GM23338 (cell line): ENCODE measurements at regions not wholly inside any gene's neighbourhood (a gene's known extent, or its start where the extent isn't known, plus 50 kb on each side); places are given as distances from the start of the nearest gene placed in this dataset.

Source experiments
- EZH2 ChIP-seq: fragments of 200-600 bp; sonication (generic); IDR thresholded peaks from one replicate; pipeline ENCODE4 v1.8.0; 2017; ENCODE audit warnings: antibody characterized with exemption, mild to moderate bottlenecking, low read depth; ENCODE audit not compliant: unreplicated experiment
- NANOG ChIP-seq: IDR thresholded peaks from 2 replicates; pipeline ENCODE4 v1.6.1; 2016; ENCODE audit warnings: antibody characterized with exemption, borderline replicate concordance
- POLR2AphosphoS5 ChIP-seq: IDR thresholded peaks from 2 replicates; pipeline ENCODE4 v1.6.1; 2016; ENCODE audit warnings: antibody characterized with exemption, low read depth
- TF ChIP-seq, protein P1 (sequence below): IDR thresholded peaks from one replicate; pipeline ENCODE4 v1.6.1; 2018; ENCODE audit warnings: antibody characterized with exemption; ENCODE audit not compliant: unreplicated experiment
- TF ChIP-seq, protein P2 (sequence below), 2 experiments: fragments of 200-600 bp in 1 of 2; sonication (generic) in 1 of 2; conservative IDR thresholded peaks; 2 replicates each; pipeline versions ENCODE4 v1.5.1 to v1.6.1; 2016 to 2017; ENCODE audit warnings: antibody characterized with exemption in 2 of 2, low read depth in 2 of 2, mild to moderate bottlenecking in 2 of 2, moderate library complexity in 1 of 2
- TF ChIP-seq, protein P3 (sequence below): IDR thresholded peaks from 2 replicates; pipeline ENCODE4 v1.6.1; 2016; ENCODE audit warnings: antibody characterized with exemption

DNA sequence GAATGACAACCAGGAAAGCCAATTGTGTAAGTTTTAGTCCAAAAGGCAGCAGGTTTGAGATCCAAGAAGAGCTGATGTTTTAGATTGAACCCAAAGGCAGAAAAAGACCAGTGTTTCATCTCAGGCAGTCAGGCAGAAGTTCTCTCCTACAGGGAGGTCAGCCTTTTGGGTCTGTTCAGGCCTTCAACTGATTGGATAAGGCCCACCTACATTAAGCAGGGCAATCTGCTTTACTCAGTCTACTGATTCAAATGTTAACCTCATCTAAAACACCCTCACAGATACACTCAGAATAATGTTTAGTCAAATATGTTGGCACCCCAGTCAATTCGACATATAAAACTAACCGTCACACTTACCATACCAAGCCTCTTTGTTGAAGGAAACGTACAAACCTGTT lies 134.2 kb upstream of the NEIL3 start:
- TF ChIP-seq, protein P1, sequence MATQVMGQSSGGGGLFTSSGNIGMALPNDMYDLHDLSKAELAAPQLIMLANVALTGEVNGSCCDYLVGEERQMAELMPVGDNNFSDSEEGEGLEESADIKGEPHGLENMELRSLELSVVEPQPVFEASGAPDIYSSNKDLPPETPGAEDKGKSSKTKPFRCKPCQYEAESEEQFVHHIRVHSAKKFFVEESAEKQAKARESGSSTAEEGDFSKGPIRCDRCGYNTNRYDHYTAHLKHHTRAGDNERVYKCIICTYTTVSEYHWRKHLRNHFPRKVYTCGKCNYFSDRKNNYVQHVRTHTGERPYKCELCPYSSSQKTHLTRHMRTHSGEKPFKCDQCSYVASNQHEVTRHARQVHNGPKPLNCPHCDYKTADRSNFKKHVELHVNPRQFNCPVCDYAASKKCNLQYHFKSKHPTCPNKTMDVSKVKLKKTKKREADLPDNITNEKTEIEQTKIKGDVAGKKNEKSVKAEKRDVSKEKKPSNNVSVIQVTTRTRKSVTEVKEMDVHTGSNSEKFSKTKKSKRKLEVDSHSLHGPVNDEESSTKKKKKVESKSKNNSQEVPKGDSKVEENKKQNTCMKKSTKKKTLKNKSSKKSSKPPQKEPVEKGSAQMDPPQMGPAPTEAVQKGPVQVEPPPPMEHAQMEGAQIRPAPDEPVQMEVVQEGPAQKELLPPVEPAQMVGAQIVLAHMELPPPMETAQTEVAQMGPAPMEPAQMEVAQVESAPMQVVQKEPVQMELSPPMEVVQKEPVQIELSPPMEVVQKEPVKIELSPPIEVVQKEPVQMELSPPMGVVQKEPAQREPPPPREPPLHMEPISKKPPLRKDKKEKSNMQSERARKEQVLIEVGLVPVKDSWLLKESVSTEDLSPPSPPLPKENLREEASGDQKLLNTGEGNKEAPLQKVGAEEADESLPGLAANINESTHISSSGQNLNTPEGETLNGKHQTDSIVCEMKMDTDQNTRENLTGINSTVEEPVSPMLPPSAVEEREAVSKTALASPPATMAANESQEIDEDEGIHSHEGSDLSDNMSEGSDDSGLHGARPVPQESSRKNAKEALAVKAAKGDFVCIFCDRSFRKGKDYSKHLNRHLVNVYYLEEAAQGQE = no peak
- TF ChIP-seq, protein P2, sequence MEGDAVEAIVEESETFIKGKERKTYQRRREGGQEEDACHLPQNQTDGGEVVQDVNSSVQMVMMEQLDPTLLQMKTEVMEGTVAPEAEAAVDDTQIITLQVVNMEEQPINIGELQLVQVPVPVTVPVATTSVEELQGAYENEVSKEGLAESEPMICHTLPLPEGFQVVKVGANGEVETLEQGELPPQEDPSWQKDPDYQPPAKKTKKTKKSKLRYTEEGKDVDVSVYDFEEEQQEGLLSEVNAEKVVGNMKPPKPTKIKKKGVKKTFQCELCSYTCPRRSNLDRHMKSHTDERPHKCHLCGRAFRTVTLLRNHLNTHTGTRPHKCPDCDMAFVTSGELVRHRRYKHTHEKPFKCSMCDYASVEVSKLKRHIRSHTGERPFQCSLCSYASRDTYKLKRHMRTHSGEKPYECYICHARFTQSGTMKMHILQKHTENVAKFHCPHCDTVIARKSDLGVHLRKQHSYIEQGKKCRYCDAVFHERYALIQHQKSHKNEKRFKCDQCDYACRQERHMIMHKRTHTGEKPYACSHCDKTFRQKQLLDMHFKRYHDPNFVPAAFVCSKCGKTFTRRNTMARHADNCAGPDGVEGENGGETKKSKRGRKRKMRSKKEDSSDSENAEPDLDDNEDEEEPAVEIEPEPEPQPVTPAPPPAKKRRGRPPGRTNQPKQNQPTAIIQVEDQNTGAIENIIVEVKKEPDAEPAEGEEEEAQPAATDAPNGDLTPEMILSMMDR (conservative IDR thresholded peaks at IDR 0.05; ENCODE audit: low read depth in 2 of 2) = no peak
- TF ChIP-seq EZH2 (no peak), POLR2AphosphoS5 (no peak), NANOG (no peak)
- TF ChIP-seq, protein P3, sequence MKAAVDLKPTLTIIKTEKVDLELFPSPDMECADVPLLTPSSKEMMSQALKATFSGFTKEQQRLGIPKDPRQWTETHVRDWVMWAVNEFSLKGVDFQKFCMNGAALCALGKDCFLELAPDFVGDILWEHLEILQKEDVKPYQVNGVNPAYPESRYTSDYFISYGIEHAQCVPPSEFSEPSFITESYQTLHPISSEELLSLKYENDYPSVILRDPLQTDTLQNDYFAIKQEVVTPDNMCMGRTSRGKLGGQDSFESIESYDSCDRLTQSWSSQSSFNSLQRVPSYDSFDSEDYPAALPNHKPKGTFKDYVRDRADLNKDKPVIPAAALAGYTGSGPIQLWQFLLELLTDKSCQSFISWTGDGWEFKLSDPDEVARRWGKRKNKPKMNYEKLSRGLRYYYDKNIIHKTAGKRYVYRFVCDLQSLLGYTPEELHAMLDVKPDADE = no peak
